GM12878 (cell line): ENCODE measurements at regions not wholly inside any gene's neighbourhood (a gene's known extent, or its start where the extent isn't known, plus 50 kb on each side); places are given as distances from the start of the nearest gene placed in this dataset.
"Not testable (repeated sequence)": the region's sequence is repeated elsewhere in the genome, so short reads cannot be mapped to it uniquely, and the experiment has no call there.

Source experiments
- ELK1 ChIP-seq: IDR thresholded peaks from 2 replicates; pipeline ENCODE4 v1.6.1; 2012; ENCODE audit warnings: low read depth, low read length, improper control_type of control experiment
- MAX ChIP-seq: IDR thresholded peaks from 2 replicates; pipeline ENCODE4 v1.6.1; 2012; ENCODE audit warnings: low read depth, low read length, improper control_type of control experiment
- PBX3 ChIP-seq: IDR thresholded peaks from 2 replicates; pipeline ENCODE4 v1.6.1; 2011; ENCODE audit warnings: mild to moderate bottlenecking, low read depth, low read length, moderate library complexity; ENCODE audit not compliant: insufficient replicate concordance
- ZNF274 ChIP-seq: IDR thresholded peaks from one replicate; pipeline ENCODE4 v1.8.0; 2011; ENCODE audit not compliant: insufficient read length, insufficient read depth

- TF ChIP-seq PBX3, ZNF274, MAX, ELK1: not testable (repeated sequence)
These were observed 61.0 kb upstream of the TNK2 start for GRCh38 chr3:195969341-195969740.
